Gastroesophageal sphincter (tissue), 3 donors: ENCODE measurements at regions not wholly inside any gene's neighbourhood (a gene's known extent, or its start where the extent isn't known, plus 50 kb on each side); places are given as distances from the start of the nearest gene placed in this dataset.

Source experiments
- POLR2A ChIP-seq, 2 donors: fragments of 450-650 bp; IDR thresholded peaks; one replicate each; pipeline ENCODE4 v1.6.1; 2017; ENCODE audit warnings: antibody characterized with exemption in 2 of 2, mild to moderate bottlenecking in 2 of 2, moderate library complexity in 1 of 2
- POLR2AphosphoS5 ChIP-seq: sonication (generic); formaldehyde crosslinking; IDR thresholded peaks from one replicate; pipeline ENCODE4 v1.6.1; 2017; ENCODE audit warnings: antibody characterized with exemption
- TF ChIP-seq, protein P1 (sequence below), 4 experiments: fragments of 200-600 bp in 2 of 4; fragments of 450-650 bp in 2 of 4; sonication (generic) in 1 of 4; IDR thresholded peaks; one replicate each; pipeline ENCODE4 v1.5.1; 2017 to 2019; ENCODE audit warnings: antibody characterized with exemption in 4 of 4, mild to moderate bottlenecking in 2 of 4, moderate library complexity in 2 of 4

GRCh38 chr3:18843983-18844382 is 304.3 kb upstream of the KCNH8 start:
- TF ChIP-seq, protein P1, sequence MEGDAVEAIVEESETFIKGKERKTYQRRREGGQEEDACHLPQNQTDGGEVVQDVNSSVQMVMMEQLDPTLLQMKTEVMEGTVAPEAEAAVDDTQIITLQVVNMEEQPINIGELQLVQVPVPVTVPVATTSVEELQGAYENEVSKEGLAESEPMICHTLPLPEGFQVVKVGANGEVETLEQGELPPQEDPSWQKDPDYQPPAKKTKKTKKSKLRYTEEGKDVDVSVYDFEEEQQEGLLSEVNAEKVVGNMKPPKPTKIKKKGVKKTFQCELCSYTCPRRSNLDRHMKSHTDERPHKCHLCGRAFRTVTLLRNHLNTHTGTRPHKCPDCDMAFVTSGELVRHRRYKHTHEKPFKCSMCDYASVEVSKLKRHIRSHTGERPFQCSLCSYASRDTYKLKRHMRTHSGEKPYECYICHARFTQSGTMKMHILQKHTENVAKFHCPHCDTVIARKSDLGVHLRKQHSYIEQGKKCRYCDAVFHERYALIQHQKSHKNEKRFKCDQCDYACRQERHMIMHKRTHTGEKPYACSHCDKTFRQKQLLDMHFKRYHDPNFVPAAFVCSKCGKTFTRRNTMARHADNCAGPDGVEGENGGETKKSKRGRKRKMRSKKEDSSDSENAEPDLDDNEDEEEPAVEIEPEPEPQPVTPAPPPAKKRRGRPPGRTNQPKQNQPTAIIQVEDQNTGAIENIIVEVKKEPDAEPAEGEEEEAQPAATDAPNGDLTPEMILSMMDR (IDR thresholded peaks at IDR 0.05): no peak
- TF ChIP-seq POLR2AphosphoS5 (no peak), POLR2A (IDR thresholded peaks at IDR 0.05) (no peak)
